IMR-90 (cell line): ENCODE measurements at regions not wholly inside any gene's neighbourhood (a gene's known extent, or its start where the extent isn't known, plus 50 kb on each side); places are given as distances from the start of the nearest gene placed in this dataset.

Source experiments
- ATAC-seq: fragments of 200-7000 bp; cut with Tn5 transposase; 2 replicates; pipeline ENCODE4 v1.9.1; 2020; ENCODE audit warnings: low read depth, mild to moderate bottlenecking, moderate library complexity
- BruUV-seq: library from RNA; stranded (reverse); fragments of 400-500 nt; replicated peaks from 2 replicates; lab custom pipeline; 2021; lab: Mats Ljungman, UMichigan
- CTCF ChIA-PET: fragments of 300-600 bp; formaldehyde crosslinking; extraction: SDS; loops from one replicate; lab custom pipeline; 2021; ENCODE audit warnings: antibody characterized with exemption; lab: Yijun Ruan, JAX
- POLR2A ChIA-PET: fragments of 300-600 bp; sonication (Branson Sonifier 250); formaldehyde crosslinking; loops from one replicate; lab custom pipeline; 2022; ENCODE audit warnings: antibody characterized with exemption; ENCODE audit not compliant: unreplicated experiment; lab: Charles Lee
- DNase-seq: peaks from one replicate; pipeline ENCODE4 v3.0.0; 2013
- H2AFZ ChIP-seq: replicated peaks from 2 replicates; pipeline ENCODE3; 2013; ENCODE audit warnings: low read length, mild to moderate bottlenecking; ENCODE audit not compliant: poor library complexity
- H2AK5ac ChIP-seq: 2 replicates; pipeline ENCODE4 v1.6.1; 2013; ENCODE audit warnings: low read depth, low read length, inconsistent platforms
- H2AK9ac ChIP-seq: replicated peaks from 2 replicates; pipeline ENCODE3; 2013; ENCODE audit warnings: mild to moderate bottlenecking, low read depth, low read length, moderate library complexity; ENCODE audit not compliant: poor library complexity
- H2BK120ac ChIP-seq: 2 replicates; pipeline ENCODE4 v1.6.1; 2013; ENCODE audit warnings: low read depth, low read length, inconsistent platforms
- H2BK15ac ChIP-seq: 3 replicates; pipeline ENCODE4 v1.6.1; 2013; ENCODE audit warnings: low read depth, low read length, inconsistent platforms
- H2BK20ac ChIP-seq: 2 replicates; pipeline ENCODE4 v1.6.1; 2013; ENCODE audit warnings: low read depth, mild to moderate bottlenecking, inconsistent platforms, low read length, moderate library complexity
- H2BK5ac ChIP-seq: 2 replicates; pipeline ENCODE4 v1.6.1; 2013; ENCODE audit warnings: mild to moderate bottlenecking, low read depth, low read length, inconsistent platforms; ENCODE audit not compliant: poor library complexity, severe bottlenecking
- H3K14ac ChIP-seq: replicated peaks from 2 replicates; pipeline ENCODE4 v1.6.1; 2013; ENCODE audit warnings: low read depth, low read length, inconsistent platforms
- H3K18ac ChIP-seq: 2 replicates; pipeline ENCODE4 v1.6.1; 2013; ENCODE audit warnings: low read depth, low read length, control low read depth
- H3K23ac ChIP-seq: 2 replicates; pipeline ENCODE4 v1.6.1; 2013; ENCODE audit warnings: low read depth, low read length, inconsistent platforms
- H3K27ac ChIP-seq: 2 replicates; pipeline ENCODE4 v1.5.1; 2013; ENCODE audit warnings: mild to moderate bottlenecking, control low read depth, low read length; ENCODE audit not compliant: insufficient read depth
- H3K27me3 ChIP-seq: 2 replicates; pipeline ENCODE4 v1.6.1; 2013; ENCODE audit warnings: low read length; ENCODE audit not compliant: control insufficient read depth, insufficient read depth
- H3K36me3 ChIP-seq: 2 replicates; pipeline ENCODE4 v1.6.1; 2013; ENCODE audit warnings: low read length, mixed read lengths; ENCODE audit not compliant: control insufficient read depth, insufficient read depth
- H3K4ac ChIP-seq: 2 replicates; pipeline ENCODE4 v1.6.1; 2013; ENCODE audit warnings: low read depth, low read length, inconsistent platforms
- H3K4me1 ChIP-seq: 2 replicates; pipeline ENCODE4 v1.6.1; 2013; ENCODE audit warnings: low read length, mixed read lengths; ENCODE audit not compliant: control insufficient read depth, insufficient read depth
- H3K4me2 ChIP-seq: 2 replicates; pipeline ENCODE4 v1.6.1; 2013; ENCODE audit warnings: low read depth, mild to moderate bottlenecking, control low read depth, low read length, moderate library complexity
- H3K4me3 ChIP-seq: 2 replicates; pipeline ENCODE4 v1.5.1; 2013; ENCODE audit warnings: low read depth, mild to moderate bottlenecking, control low read depth, low read length, moderate library complexity; ENCODE audit not compliant: insufficient read depth
- H3K56ac ChIP-seq: 2 replicates; pipeline ENCODE4 v1.6.1; 2013; ENCODE audit warnings: low read length, inconsistent platforms; ENCODE audit not compliant: insufficient read depth; ENCODE audit errors: extremely low read depth
- H3K79me1 ChIP-seq, 2 experiments: 2 replicates each; pipeline ENCODE4 v1.6.1; 2013; ENCODE audit warnings: low read length in 2 of 2, inconsistent platforms in 1 of 2, low read depth in 1 of 2
- H3K9ac ChIP-seq: 2 replicates; pipeline ENCODE4 v1.6.1; 2013; ENCODE audit warnings: low read depth, low read length, control low read depth
- H3K9me1 ChIP-seq: 2 replicates; pipeline ENCODE4 v1.6.1; 2013; ENCODE audit warnings: low read length, inconsistent platforms; ENCODE audit not compliant: insufficient read depth
- H3K9me3 ChIP-seq: 2 replicates; pipeline ENCODE4 v1.6.1; 2013; ENCODE audit warnings: low read length; ENCODE audit not compliant: control insufficient read depth, insufficient read depth
- H4K20me1 ChIP-seq: 2 replicates; pipeline ENCODE4 v1.6.1; 2013; ENCODE audit warnings: low read length, inconsistent platforms; ENCODE audit not compliant: insufficient read depth
- H4K5ac ChIP-seq: 2 replicates; pipeline ENCODE4 v1.6.1; 2013; ENCODE audit warnings: mild to moderate bottlenecking, low read depth, low read length, control low read depth
- H4K8ac ChIP-seq, 2 experiments: 2 replicates each; pipeline ENCODE4 v1.6.1; 2013; ENCODE audit warnings: low read depth in 2 of 2, low read length in 2 of 2, control low read depth in 1 of 2, inconsistent platforms in 1 of 2
- H4K91ac ChIP-seq: 2 replicates; pipeline ENCODE4 v1.6.1; 2013; ENCODE audit warnings: low read depth, low read length, inconsistent platforms; ENCODE audit not compliant: insufficient read depth
- BHLHE40 ChIP-seq: fragments of 150-350 bp; IDR thresholded peaks from 2 replicates; pipeline ENCODE4 v1.6.1; 2016; ENCODE audit warnings: mild to moderate bottlenecking, low read depth, low read length
- CEBPB ChIP-seq: IDR thresholded peaks from 2 replicates; pipeline ENCODE4 v1.6.1; 2012; ENCODE audit warnings: low read depth, low read length, improper control_type of control experiment
- CHD1 ChIP-seq: IDR thresholded peaks from 2 replicates; pipeline ENCODE4 v1.6.1; 2012; ENCODE audit warnings: low read depth, low read length, improper control_type of control experiment
- CTCF ChIP-seq: conservative IDR thresholded peaks from 2 replicates; pipeline ENCODE4 v1.5.1; 2012; ENCODE audit warnings: mild to moderate bottlenecking, low read depth, low read length, improper control_type of control experiment
- FOS ChIP-seq: fragments of 150-350 bp; IDR thresholded peaks from 2 replicates; pipeline ENCODE4 v1.6.1; 2016; ENCODE audit warnings: low read depth, low read length
- MAFK ChIP-seq: IDR thresholded peaks from 2 replicates; pipeline ENCODE4 v1.6.1; 2012; ENCODE audit warnings: low read depth, low read length, improper control_type of control experiment
- MAZ ChIP-seq: IDR thresholded peaks from 2 replicates; pipeline ENCODE4 v1.6.1; 2012; ENCODE audit warnings: low read depth, mild to moderate bottlenecking, low read length, improper control_type of control experiment, moderate library complexity, borderline replicate concordance
- MXI1 ChIP-seq: IDR thresholded peaks from 2 replicates; pipeline ENCODE4 v1.6.1; 2012; ENCODE audit warnings: low read depth, mild to moderate bottlenecking, low read length, moderate library complexity, borderline replicate concordance
- NFE2L2 ChIP-seq: fragments of 150-350 bp; IDR thresholded peaks from 2 replicates; pipeline ENCODE4 v1.6.1; 2016; ENCODE audit warnings: low read depth, mild to moderate bottlenecking, low read length
- POLR2A ChIP-seq: IDR thresholded peaks from 2 replicates; pipeline ENCODE4 v1.6.1; 2012; ENCODE audit warnings: mild to moderate bottlenecking, low read depth, low read length
- RAD21 ChIP-seq: IDR thresholded peaks from 2 replicates; pipeline ENCODE4 v1.6.1; 2012; ENCODE audit warnings: low read length, improper control_type of control experiment
- RCOR1 ChIP-seq: IDR thresholded peaks from 2 replicates; pipeline ENCODE4 v1.6.1; 2012; ENCODE audit warnings: mild to moderate bottlenecking, low read length, improper control_type of control experiment; ENCODE audit not compliant: insufficient replicate concordance
- RFX5 ChIP-seq: IDR thresholded peaks from 2 replicates; pipeline ENCODE4 v1.8.0; 2012; ENCODE audit warnings: low read depth, mild to moderate bottlenecking, low read length, moderate library complexity
- SMC3 ChIP-seq: fragments of 150-350 bp; IDR thresholded peaks from 2 replicates; pipeline ENCODE4 v1.6.1; 2016; ENCODE audit warnings: low read depth, mild to moderate bottlenecking, antibody characterized with exemption, low read length, moderate library complexity
- WGBS, 2 experiments: methylation state at CpG; one replicate each; pipeline versions ENCODE4 v1.1.5 to v1.1.7; 2013; ENCODE audit warnings: missing lambda C conversion rate in 2 of 2; ENCODE audit not compliant: insufficient read length in 1 of 2; ENCODE audit errors: extremely low coverage in 2 of 2; 5-methylcytosine and 5-hydroxymethylcytosine counted together
- dilution Hi-C: fragments of 300-500 bp; cut with HindIII; formaldehyde crosslinking; loops from one replicate; pipeline ENCODE4 v1.14.3; 2018; ENCODE audit warnings: low sequenced_read_pairs; ENCODE audit not compliant: unreplicated experiment
- in situ Hi-C: fragments of 300-500 bp; cut with MboI; formaldehyde crosslinking; loops from 3 replicates; pipeline ENCODE4 v1.14.3; 2019; ENCODE audit warnings: low sequenced_read_pairs, inconsistent platforms, mixed read lengths
- intact Hi-C: fragments of 100-400 bp; cut with micrococcal nuclease; formaldehyde crosslinking; loops from 2 replicates; pipeline ENCODE4 v1.10.0; 2022
- TF ChIP-seq, protein P1 (sequence below): fragments of 150-350 bp; IDR thresholded peaks from 2 replicates; pipeline ENCODE4 v1.6.1; 2017; ENCODE audit warnings: mild to moderate bottlenecking, antibody characterized with exemption, low read length, low read depth
- TF ChIP-seq, protein P2 (sequence below): fragments of 150-350 bp; IDR thresholded peaks from 2 replicates; pipeline ENCODE4 v1.6.1; 2016; ENCODE audit warnings: low read depth, mild to moderate bottlenecking, low read length, moderate library complexity, borderline replicate concordance

GRCh38 chr1:80987106-80987505, 813.6 kb upstream of the ADGRL2 start:
- TF ChIP-seq POLR2A, result no peak
- TF ChIP-seq BHLHE40, result no peak
- TF ChIP-seq NFE2L2, result no peak
- TF ChIP-seq FOS, result no peak
- TF ChIP-seq, protein P1, sequence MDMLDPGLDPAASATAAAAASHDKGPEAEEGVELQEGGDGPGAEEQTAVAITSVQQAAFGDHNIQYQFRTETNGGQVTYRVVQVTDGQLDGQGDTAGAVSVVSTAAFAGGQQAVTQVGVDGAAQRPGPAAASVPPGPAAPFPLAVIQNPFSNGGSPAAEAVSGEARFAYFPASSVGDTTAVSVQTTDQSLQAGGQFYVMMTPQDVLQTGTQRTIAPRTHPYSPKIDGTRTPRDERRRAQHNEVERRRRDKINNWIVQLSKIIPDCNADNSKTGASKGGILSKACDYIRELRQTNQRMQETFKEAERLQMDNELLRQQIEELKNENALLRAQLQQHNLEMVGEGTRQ, result no peak
- TF ChIP-seq MAFK, result no peak
- no peak for TF ChIP-seq MAZ
- no peak for TF ChIP-seq RFX5
- no peak for TF ChIP-seq SMC3
- TF ChIP-seq CHD1, result no peak
- TF ChIP-seq RCOR1, result no peak
- TF ChIP-seq RAD21, result no peak
- no peak for TF ChIP-seq CEBPB
- TF ChIP-seq, protein P2, sequence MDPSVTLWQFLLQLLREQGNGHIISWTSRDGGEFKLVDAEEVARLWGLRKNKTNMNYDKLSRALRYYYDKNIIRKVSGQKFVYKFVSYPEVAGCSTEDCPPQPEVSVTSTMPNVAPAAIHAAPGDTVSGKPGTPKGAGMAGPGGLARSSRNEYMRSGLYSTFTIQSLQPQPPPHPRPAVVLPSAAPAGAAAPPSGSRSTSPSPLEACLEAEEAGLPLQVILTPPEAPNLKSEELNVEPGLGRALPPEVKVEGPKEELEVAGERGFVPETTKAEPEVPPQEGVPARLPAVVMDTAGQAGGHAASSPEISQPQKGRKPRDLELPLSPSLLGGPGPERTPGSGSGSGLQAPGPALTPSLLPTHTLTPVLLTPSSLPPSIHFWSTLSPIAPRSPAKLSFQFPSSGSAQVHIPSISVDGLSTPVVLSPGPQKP, result no peak
- TF ChIP-seq CTCF, result no peak
- no peak for TF ChIP-seq MXI1
- no peaks in the 10 kb centered on the region for H3K9me1 ChIP-seq
- ChIA-PET CTCF (no interaction called here), POLR2A (no interaction called here)
- H3K18ac ChIP-seq, result no peak overlapping the region
- no peaks in the 10 kb centered on the region for H4K20me1 ChIP-seq
- intact Hi-C loops, result no loop called here
- no peak overlapping the region for H2AK5ac ChIP-seq
- no peaks in the 10 kb centered on the region for H3K4me1 ChIP-seq
- no peak for DNase-seq
- WGBS, 2 experiments, result no CpG with 5 or more reads among the region's 2 CpGs
- in situ Hi-C loops, result no loop called here
- dilution Hi-C loops, result no loop called here
- H4K5ac ChIP-seq, result no peak overlapping the region
- no peak for ATAC-seq
- no peaks in the 10 kb centered on the region for H3K79me1 ChIP-seq
- no peaks in the 10 kb centered on the region for H3K9me3 ChIP-seq
- H4K91ac ChIP-seq, result no peak overlapping the region
- H3K36me3 ChIP-seq, result no peaks in the 10 kb centered on the region
- no peak overlapping the region for H2BK15ac ChIP-seq
- no peak overlapping the region for H4K8ac ChIP-seq
- H3K4me3 ChIP-seq, result no peak overlapping the region
- H3K4me2 ChIP-seq, result no peak overlapping the region
- H3K14ac ChIP-seq, result no peak overlapping the region
- H3K23ac ChIP-seq, result no peak overlapping the region
- no peak overlapping the region for H3K4ac ChIP-seq
- H2AFZ ChIP-seq, result no peak overlapping the region
- no peak overlapping the region for H2AK9ac ChIP-seq
- H2BK20ac ChIP-seq, result no peak overlapping the region
- no peaks in the 10 kb centered on the region for H3K27me3 ChIP-seq
- BruUV-seq, result no TSS peak
- H2BK5ac ChIP-seq, result no peak overlapping the region
- no peak overlapping the region for H3K27ac ChIP-seq
- no peak overlapping the region for H3K9ac ChIP-seq
- no peak overlapping the region for H2BK120ac ChIP-seq
- H3K56ac ChIP-seq, result no peak overlapping the region
